Erythroblast (primary cell): ENCODE measurements at regions not wholly inside any gene's neighbourhood (a gene's known extent, or its start where the extent isn't known, plus 50 kb on each side); places are given as distances from the start of the nearest gene placed in this dataset.

ENCODE experiments used
- GATA1 ChIP-seq: IDR thresholded peaks from 2 replicates; pipeline ENCODE4 v1.6.1; 2011; ENCODE audit warnings: low read depth, mild to moderate bottlenecking, control low read depth, low read length, moderate library complexity
- POLR2A ChIP-seq: IDR thresholded peaks from 2 replicates; pipeline ENCODE4 v1.6.1; 2011; ENCODE audit warnings: mild to moderate bottlenecking, low read length

GRCh38 chr2:120661551-120661950, 74.1 kb upstream of the GLI2 start:
- TF ChIP-seq POLR2A: no peak
- TF ChIP-seq GATA1: no peak
